ENCODE measurements at regions not wholly inside any gene's neighbourhood (a gene's known extent, or its start where the extent isn't known, plus 50 kb on each side); places are given as distances from the start of the nearest gene placed in this dataset.
"Not testable (repeated sequence)": the region's sequence is repeated elsewhere in the genome, so short reads cannot be mapped to it uniquely, and the experiment has no call there.

DNA sequence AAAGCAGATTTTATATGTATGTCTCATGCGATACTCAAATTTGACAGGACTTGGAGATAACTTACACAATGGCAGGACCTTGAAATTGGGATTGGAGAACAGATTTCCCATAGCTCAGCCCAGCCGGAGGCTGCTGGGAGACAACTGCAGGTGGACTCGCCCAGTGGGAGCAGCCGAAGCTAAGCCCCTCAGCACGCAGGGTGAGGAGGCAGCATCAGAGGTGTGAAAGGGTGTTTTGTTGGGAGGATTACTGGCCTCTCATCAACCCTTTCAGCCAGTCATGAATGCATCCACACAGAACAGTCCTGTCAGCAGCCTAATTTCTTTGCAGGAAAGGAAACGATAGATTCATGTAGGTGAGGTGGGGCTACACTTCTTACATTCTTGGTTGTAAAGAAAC, 110.4 kb upstream of the DYNAP start:
- intact Hi-C loops (cut with DNase I; ENCODE audit: low total_unique reads): no loop called here
- Histone ChIP-seq H3K27me3 (peaks cover 0 to 3% of the 10 kb centered on the region in 2 donors), H3K9me3 (no peaks in the 10 kb centered on the region), H3K36me3 (no peaks in the 10 kb centered on the region), H3K4me1 (no peaks in the 10 kb centered on the region), H3K27ac (no peak overlapping the region), H3K4me3 (no peak overlapping the region)
- TF ChIP-seq, protein P1, sequence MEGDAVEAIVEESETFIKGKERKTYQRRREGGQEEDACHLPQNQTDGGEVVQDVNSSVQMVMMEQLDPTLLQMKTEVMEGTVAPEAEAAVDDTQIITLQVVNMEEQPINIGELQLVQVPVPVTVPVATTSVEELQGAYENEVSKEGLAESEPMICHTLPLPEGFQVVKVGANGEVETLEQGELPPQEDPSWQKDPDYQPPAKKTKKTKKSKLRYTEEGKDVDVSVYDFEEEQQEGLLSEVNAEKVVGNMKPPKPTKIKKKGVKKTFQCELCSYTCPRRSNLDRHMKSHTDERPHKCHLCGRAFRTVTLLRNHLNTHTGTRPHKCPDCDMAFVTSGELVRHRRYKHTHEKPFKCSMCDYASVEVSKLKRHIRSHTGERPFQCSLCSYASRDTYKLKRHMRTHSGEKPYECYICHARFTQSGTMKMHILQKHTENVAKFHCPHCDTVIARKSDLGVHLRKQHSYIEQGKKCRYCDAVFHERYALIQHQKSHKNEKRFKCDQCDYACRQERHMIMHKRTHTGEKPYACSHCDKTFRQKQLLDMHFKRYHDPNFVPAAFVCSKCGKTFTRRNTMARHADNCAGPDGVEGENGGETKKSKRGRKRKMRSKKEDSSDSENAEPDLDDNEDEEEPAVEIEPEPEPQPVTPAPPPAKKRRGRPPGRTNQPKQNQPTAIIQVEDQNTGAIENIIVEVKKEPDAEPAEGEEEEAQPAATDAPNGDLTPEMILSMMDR (IDR thresholded peaks at IDR 0.05): no peak
- no peak for DNase-seq (ENCODE audit: low spot score in 2 of 2)

DNA sequence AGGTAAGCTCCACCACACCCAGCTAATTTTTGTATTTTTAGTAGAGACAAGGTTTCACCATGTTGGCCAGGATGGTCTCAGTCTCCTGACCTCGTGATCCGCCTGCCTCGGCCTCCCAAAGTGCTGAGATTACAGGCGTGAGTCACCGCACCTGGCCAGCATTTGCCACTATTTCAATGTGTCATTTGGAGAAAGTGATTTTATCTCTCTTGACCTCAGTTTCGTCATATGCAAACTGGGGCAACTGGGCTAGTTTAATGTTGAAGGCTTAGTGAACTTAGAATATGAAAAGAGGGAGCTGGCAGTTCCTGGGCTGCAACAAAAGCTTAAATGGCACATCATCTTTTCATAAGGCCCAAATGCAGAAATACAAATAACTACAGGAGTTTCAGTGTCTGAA, 88.6 kb upstream of the DYNAP start:
- H3K27ac ChIP-seq; H3K4me1 ChIP-seq; H3K4me3 ChIP-seq; H3K36me3 ChIP-seq; H3K27me3 ChIP-seq; DNase-seq (ENCODE audit: low spot score in 2 of 2); H3K9me3 ChIP-seq: not testable (repeated sequence)
- intact Hi-C loops (cut with DNase I; ENCODE audit: low total_unique reads): loop anchor here (5.0 kb wide), 1 partner anchor 55 kb away; no protein-coding TSS in a partner anchor

DNA sequence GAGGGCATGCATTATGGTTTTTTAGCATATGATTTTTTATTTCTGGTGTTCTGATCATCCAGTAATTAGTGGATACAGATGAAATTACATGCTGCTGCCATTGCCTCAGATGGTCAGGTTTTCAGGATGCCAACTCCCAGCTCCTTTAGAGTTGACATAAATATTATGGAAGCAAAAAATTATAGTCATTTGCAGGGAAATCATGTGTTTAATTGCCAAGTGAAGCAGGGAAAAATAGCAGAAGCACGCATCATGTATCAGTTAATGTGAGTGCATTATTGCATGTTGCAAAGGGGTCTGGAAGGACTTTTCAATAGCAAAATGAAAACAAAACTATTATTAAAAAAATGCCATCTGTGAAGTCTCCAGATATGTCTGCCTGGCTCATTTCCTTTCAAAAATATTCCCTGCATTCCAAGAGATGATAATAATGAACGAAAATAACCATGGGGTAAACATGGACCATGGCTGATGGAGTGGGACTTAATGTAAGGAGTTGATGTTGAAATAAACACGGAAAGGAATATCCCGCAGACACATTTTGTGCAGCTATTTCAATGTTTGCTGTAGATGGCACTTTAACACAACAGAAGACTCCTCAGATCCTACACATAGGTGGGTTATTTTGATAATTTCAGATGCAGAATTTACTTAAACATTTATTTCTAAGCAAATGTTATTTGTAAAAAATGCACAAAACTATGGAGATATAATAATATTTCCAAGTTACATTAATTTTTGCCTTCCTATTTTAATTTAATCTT, 87.7 kb upstream of the DYNAP start:
- Histone ChIP-seq H3K4me3 (no peak overlapping the region), H3K27ac (no peak overlapping the region), H3K4me1 (no peaks in the 10 kb centered on the region), H3K27me3 (no peaks in the 10 kb centered on the region), H3K36me3 (no peaks in the 10 kb centered on the region), H3K9me3 (no peaks in the 10 kb centered on the region)
- TF ChIP-seq POLR2AphosphoS5 (IDR thresholded peaks at IDR 0.05) (no peak), POLR2A (IDR thresholded peaks at IDR 0.05) (no peak)
- TF ChIP-seq, protein P1 (IDR thresholded peaks at IDR 0.05): no peak
- intact Hi-C loops (cut with DNase I; ENCODE audit: low total_unique reads): loop anchor here (5.0 kb wide), 1 partner anchor 54 kb away; no protein-coding TSS in a partner anchor
- no peak for DNase-seq (ENCODE audit: low spot score in 2 of 2)

DNA sequence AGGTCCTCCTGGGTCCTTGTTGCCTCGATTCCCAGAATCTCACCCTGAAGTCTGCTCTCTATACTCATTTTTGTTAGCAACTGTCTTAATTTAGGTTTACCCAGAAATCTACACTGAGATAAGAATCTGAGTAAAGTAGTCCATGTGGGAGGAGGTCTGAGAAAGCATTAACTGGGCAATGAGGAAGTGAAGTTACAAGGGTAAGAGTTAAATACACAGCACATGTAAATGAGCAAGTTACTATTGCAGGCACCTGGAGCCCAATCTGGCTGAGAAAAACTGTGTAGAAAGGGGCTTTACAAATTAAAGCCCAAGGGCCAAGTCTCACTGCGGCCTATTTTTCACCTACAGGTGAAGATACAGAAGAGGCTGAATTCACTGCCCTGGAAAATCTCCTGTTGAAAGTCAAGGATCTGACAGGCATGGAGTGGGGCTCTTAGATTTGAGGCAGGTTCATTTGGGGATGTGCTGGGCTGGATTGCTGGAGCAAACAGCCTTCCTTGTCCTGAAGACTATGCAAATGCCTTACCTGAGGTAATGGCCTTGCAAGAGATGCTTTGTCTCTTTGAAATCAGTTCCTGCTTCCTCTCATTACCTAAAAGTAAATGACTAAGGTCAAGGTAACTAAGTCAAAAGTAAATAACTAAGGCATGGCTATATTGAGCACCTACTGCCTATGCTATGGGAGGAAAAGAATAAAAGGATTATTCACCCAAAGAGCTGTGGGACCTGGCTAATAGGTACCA, 84.4 kb upstream of the DYNAP start:
- intact Hi-C loops (cut with DNase I; ENCODE audit: low total_unique reads): no loop called here
- Histone ChIP-seq H3K27me3 (no peaks in the 10 kb centered on the region), H3K4me3 (no peak overlapping the region), H3K4me1 (no peaks in the 10 kb centered on the region), H3K27ac (no peak overlapping the region), H3K36me3 (no peaks in the 10 kb centered on the region), H3K9me3 (no peaks in the 10 kb centered on the region)
- no peak for DNase-seq (ENCODE audit: low spot score in 2 of 2)
- TF ChIP-seq, protein P1 (IDR thresholded peaks at IDR 0.05): no peak
- TF ChIP-seq POLR2AphosphoS5 (IDR thresholded peaks at IDR 0.05): no peak
- no peak for TF ChIP-seq POLR2A (IDR thresholded peaks at IDR 0.05)

DNA sequence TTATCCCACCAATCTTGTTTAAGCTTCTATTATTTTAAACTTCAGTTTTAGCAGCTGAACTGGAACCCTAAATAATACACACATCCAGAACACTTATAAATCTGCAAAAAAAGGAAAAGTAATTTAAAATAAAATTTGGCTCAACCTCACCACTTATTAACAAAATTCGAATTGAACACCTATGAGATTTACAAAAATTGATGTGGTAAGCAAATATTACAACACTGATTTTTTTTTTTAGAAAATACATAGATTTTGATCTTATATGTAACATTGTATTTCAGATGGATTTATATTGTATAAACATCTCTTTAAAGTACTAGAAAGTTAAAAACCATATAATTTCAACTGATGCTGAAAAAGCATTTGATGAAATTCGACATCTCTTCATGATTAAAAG, 81.3 kb upstream of the DYNAP start:
- no peak for TF ChIP-seq POLR2AphosphoS5 (IDR thresholded peaks at IDR 0.05)
- no peak for TF ChIP-seq POLR2A (IDR thresholded peaks at IDR 0.05)
- no peak for DNase-seq (ENCODE audit: low spot score in 2 of 2)
- intact Hi-C loops (cut with DNase I; ENCODE audit: low total_unique reads): no loop called here

DNA sequence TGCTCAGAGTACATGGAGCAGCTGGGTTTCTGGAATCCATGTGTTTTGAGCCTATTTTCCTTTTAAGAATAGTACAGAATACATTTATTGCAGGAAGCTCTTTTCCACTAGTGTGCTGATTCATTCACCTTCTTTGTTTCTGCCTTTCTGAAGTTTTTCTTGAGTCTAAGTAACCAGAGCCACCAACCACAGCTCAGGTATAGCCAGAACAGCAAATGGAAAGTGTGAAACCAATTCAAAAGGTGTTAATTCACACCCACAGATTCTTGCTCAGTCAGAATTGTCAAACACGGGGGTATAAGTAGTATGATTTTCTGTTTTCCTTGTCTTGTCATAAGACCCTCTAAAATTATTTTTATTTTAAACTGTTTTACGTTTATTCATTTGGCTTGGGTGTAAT, 75.9 kb upstream of the DYNAP start:
- Histone ChIP-seq H3K36me3 (no peaks in the 10 kb centered on the region), H3K4me3 (no peak overlapping the region), H3K27ac (no peak overlapping the region), H3K27me3 (no peaks in the 10 kb centered on the region), H3K4me1 (no peaks in the 10 kb centered on the region), H3K9me3 (no peaks in the 10 kb centered on the region)
- TF ChIP-seq, protein P1 (IDR thresholded peaks at IDR 0.05): no peak
- TF ChIP-seq POLR2AphosphoS5 (IDR thresholded peaks at IDR 0.05) (no peak), POLR2A (IDR thresholded peaks at IDR 0.05) (no peak)
- no peak for DNase-seq (ENCODE audit: low spot score in 2 of 2)
- intact Hi-C loops (cut with DNase I; ENCODE audit: low total_unique reads): no loop called here

More for the DNA sequence above, 81.3 kb upstream of the DYNAP start:
- H3K9me3 ChIP-seq: no peaks in the 10 kb centered on the region
- no peak overlapping the region for H3K4me3 ChIP-seq
- H3K4me1 ChIP-seq: no peaks in the 10 kb centered on the region
- H3K36me3 ChIP-seq: no peaks in the 10 kb centered on the region
- no peaks in the 10 kb centered on the region for H3K27me3 ChIP-seq
- no peak overlapping the region for H3K27ac ChIP-seq
